Tibial nerve (tissue), 4 donors: ENCODE measurements at regions not wholly inside any gene's neighbourhood (a gene's known extent, or its start where the extent isn't known, plus 50 kb on each side); places are given as distances from the start of the nearest gene placed in this dataset.

ENCODE experiments used
- DNase-seq, 2 donors: peaks; one replicate each; pipeline ENCODE4 v3.0.0-alpha.2; 2019; ENCODE audit warnings: low spot score in 2 of 2
- H3K27ac ChIP-seq, 4 donors: fragments of 200-600 bp; sonication (generic) in 3 of 4; one replicate each; pipeline ENCODE4 v1.5.1; 2017 to 2019; ENCODE audit warnings: mild to moderate bottlenecking in 1 of 4
- H3K27me3 ChIP-seq, 2 donors: fragments of 200-600 bp; sonication (generic) in 1 of 2; one replicate each; pipeline versions ENCODE4 v1.5.1 to v1.6.0; 2017 to 2019
- H3K36me3 ChIP-seq, 3 donors: fragments of 200-600 bp; sonication (generic); one replicate each; pipeline ENCODE4 v1.5.1; 2018 to 2019
- H3K4me1 ChIP-seq, 4 donors: fragments of 200-600 bp; sonication (generic) in 3 of 4; one replicate each; pipeline ENCODE4 v1.5.1; 2017 to 2019
- H3K4me3 ChIP-seq, 4 donors: fragments of 200-600 bp; sonication (generic) in 3 of 4; one replicate each; pipeline ENCODE4 v1.5.1; 2017 to 2019; ENCODE audit warnings: mild to moderate bottlenecking in 1 of 4, moderate library complexity in 1 of 4
- H3K9me3 ChIP-seq, 4 donors: fragments of 200-600 bp; sonication (generic) in 3 of 4; one replicate each; pipeline ENCODE4 v1.5.1; 2017 to 2019
- CTCF ChIP-seq, 5 experiments: fragments of 200-600 bp in 3 of 5; fragments of 450-650 bp in 2 of 5; sonication (generic) in 3 of 5; IDR thresholded peaks; one replicate each; pipeline ENCODE4 v1.5.1; 2016 to 2019; ENCODE audit warnings: antibody characterized with exemption in 5 of 5, mild to moderate bottlenecking in 3 of 5, moderate library complexity in 2 of 5
- EP300 ChIP-seq, 2 donors: sonication (generic); formaldehyde crosslinking; IDR thresholded peaks; one replicate each; pipeline ENCODE4 v1.6.1; 2017; ENCODE audit warnings: antibody characterized with exemption in 2 of 2, mild to moderate bottlenecking in 1 of 2
- POLR2A ChIP-seq, 2 donors: fragments of 450-650 bp; IDR thresholded peaks; one replicate each; pipeline ENCODE4 v1.6.1; 2017; ENCODE audit warnings: antibody characterized with exemption in 2 of 2, mild to moderate bottlenecking in 2 of 2, moderate library complexity in 2 of 2
- WGBS, 2 donors: methylation state at CpG; one replicate each; pipeline ENCODE4 v1.1.5; 2018; 5-methylcytosine and 5-hydroxymethylcytosine counted together

GRCh38 chr10:58989486-58990039 lies 186.9 kb upstream of the PHYHIPL start:
- TF ChIP-seq CTCF (IDR thresholded peaks at IDR 0.05) (no peak), EP300 (IDR thresholded peaks at IDR 0.05) (no peak), POLR2A (IDR thresholded peaks at IDR 0.05) (no peak)
- no peaks in the 10 kb centered on the region for H3K27me3 ChIP-seq
- no peak overlapping the region for H3K4me3 ChIP-seq
- 92 to 97% methylated on average over 2 of the region's 2 CpGs for WGBS, 2 donors
- DNase-seq: no peak
- H3K27ac ChIP-seq: no peak overlapping the region
- H3K4me1 ChIP-seq: peaks cover 0 to 8% (median 0%) of the 10 kb centered on the region in 4 donors
- no peaks in the 10 kb centered on the region for H3K36me3 ChIP-seq
- H3K9me3 ChIP-seq: peaks cover 0 to 20% (median 0%) of the 10 kb centered on the region in 4 donors

- 99 to 100% methylated on average over 2 of the region's 2 CpGs for WGBS, 2 donors
- H3K36me3 ChIP-seq: no peaks in the 10 kb centered on the region
- no peaks in the 10 kb centered on the region for H3K27me3 ChIP-seq
- no peak overlapping the region for H3K27ac ChIP-seq
- peaks cover 0 to 8% (median 0%) of the 10 kb centered on the region in 4 donors for H3K4me1 ChIP-seq
- H3K9me3 ChIP-seq: peaks cover 0 to 20% (median 0%) of the 10 kb centered on the region in 4 donors
- H3K4me3 ChIP-seq: no peak overlapping the region
- TF ChIP-seq CTCF (IDR thresholded peaks at IDR 0.05) (no peak), POLR2A (IDR thresholded peaks at IDR 0.05) (no peak), EP300 (IDR thresholded peaks at IDR 0.05) (no peak)
- no peak for DNase-seq
Observed at GRCh38 chr10:58990693-58991092, 185.8 kb upstream of the PHYHIPL start.

GRCh38 chr10:58991856-58992255 lies 184.6 kb upstream of the PHYHIPL start:
- peaks cover 0 to 8% (median 0%) of the 10 kb centered on the region in 4 donors for H3K4me1 ChIP-seq
- no peaks in the 10 kb centered on the region for H3K36me3 ChIP-seq
- H3K27ac ChIP-seq: peak overlapping the region in 1 of 4 donors; percentile 79
- no peak overlapping the region for H3K4me3 ChIP-seq
- peaks cover 0 to 20% (median 0%) of the 10 kb centered on the region in 4 donors for H3K9me3 ChIP-seq
- DNase-seq: no peak
- TF ChIP-seq CTCF (IDR thresholded peaks at IDR 0.05) (no peak), EP300 (IDR thresholded peaks at IDR 0.05) (no peak), POLR2A (IDR thresholded peaks at IDR 0.05) (no peak)
- H3K27me3 ChIP-seq: no peaks in the 10 kb centered on the region

GRCh38 chr10:58992830-58993460 lies 183.5 kb upstream of the PHYHIPL start:
- Histone ChIP-seq H3K27ac (peak overlapping the region in 3 of 4 donors; percentile 50 to 79 (median 70)), H3K27me3 (no peaks in the 10 kb centered on the region), H3K9me3 (peaks cover 0 to 20% (median 0%) of the 10 kb centered on the region in 4 donors), H3K4me3 (no peak overlapping the region), H3K4me1 (peaks cover 0 to 8% (median 0%) of the 10 kb centered on the region in 4 donors), H3K36me3 (no peaks in the 10 kb centered on the region)
- WGBS, 2 donors: 42 to 54% methylated on average over 4 of the region's 4 CpGs
- no peak for DNase-seq
- no peak for TF ChIP-seq CTCF (IDR thresholded peaks at IDR 0.05)
- TF ChIP-seq EP300 (IDR thresholded peaks at IDR 0.05): no peak
- no peak for TF ChIP-seq POLR2A (IDR thresholded peaks at IDR 0.05)

GRCh38 chr10:58993480-58994221 lies 182.8 kb upstream of the PHYHIPL start:
- H3K9me3 ChIP-seq: peaks cover 0 to 20% (median 0%) of the 10 kb centered on the region in 4 donors
- peak overlapping the region in 3 of 4 donors; percentile 50 to 79 (median 70) for H3K27ac ChIP-seq
- WGBS, 2 donors: 36 to 37% methylated on average over 7 of the region's 7 CpGs
- no peaks in the 10 kb centered on the region for H3K27me3 ChIP-seq
- H3K4me1 ChIP-seq: peaks cover 0 to 15% (median 2%) of the 10 kb centered on the region in 4 donors
- no peak overlapping the region for H3K4me3 ChIP-seq
- no peaks in the 10 kb centered on the region for H3K36me3 ChIP-seq
- no peak for DNase-seq
- TF ChIP-seq POLR2A (IDR thresholded peaks at IDR 0.05) (no peak), EP300 (IDR thresholded peaks at IDR 0.05) (peak in 1 of 2 donors; percentile 39)
